Testis (tissue), 2 donors: ENCODE measurements at regions not wholly inside any gene's neighbourhood (a gene's known extent, or its start where the extent isn't known, plus 50 kb on each side); places are given as distances from the start of the nearest gene placed in this dataset.

ENCODE experiments used
- POLR2A ChIP-seq: fragments of 450-650 bp; IDR thresholded peaks from one replicate; pipeline ENCODE4 v1.6.1; 2017; ENCODE audit warnings: antibody characterized with exemption, mild to moderate bottlenecking, moderate library complexity
- TF ChIP-seq, protein P1 (sequence below), 3 experiments: fragments of 450-650 bp in 2 of 3; fragments of 200-600 bp in 1 of 3; sonication (generic) in 1 of 3; IDR thresholded peaks; one replicate each; pipeline ENCODE4 v1.5.1; 2016 to 2019; ENCODE audit warnings: antibody characterized with exemption in 3 of 3, mild to moderate bottlenecking in 2 of 3, moderate library complexity in 1 of 3

GRCh38 chr14:88955455-88955854 is 131.0 kb downstream of the TTC8 start:
- TF ChIP-seq, protein P1, sequence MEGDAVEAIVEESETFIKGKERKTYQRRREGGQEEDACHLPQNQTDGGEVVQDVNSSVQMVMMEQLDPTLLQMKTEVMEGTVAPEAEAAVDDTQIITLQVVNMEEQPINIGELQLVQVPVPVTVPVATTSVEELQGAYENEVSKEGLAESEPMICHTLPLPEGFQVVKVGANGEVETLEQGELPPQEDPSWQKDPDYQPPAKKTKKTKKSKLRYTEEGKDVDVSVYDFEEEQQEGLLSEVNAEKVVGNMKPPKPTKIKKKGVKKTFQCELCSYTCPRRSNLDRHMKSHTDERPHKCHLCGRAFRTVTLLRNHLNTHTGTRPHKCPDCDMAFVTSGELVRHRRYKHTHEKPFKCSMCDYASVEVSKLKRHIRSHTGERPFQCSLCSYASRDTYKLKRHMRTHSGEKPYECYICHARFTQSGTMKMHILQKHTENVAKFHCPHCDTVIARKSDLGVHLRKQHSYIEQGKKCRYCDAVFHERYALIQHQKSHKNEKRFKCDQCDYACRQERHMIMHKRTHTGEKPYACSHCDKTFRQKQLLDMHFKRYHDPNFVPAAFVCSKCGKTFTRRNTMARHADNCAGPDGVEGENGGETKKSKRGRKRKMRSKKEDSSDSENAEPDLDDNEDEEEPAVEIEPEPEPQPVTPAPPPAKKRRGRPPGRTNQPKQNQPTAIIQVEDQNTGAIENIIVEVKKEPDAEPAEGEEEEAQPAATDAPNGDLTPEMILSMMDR (IDR thresholded peaks at IDR 0.05) = no peak
- TF ChIP-seq POLR2A = no peak
